ENCODE measurements at regions not wholly inside any gene's neighbourhood (a gene's known extent, or its start where the extent isn't known, plus 50 kb on each side); places are given as distances from the start of the nearest gene placed in this dataset.

- no peak for TF ChIP-seq CTCF (IDR thresholded peaks at IDR 0.05 in 4 of 5, conservative IDR thresholded peaks at IDR 0.05 in 1 of 5)
- no peak for TF ChIP-seq POLR2A (IDR thresholded peaks at IDR 0.05)
Observed at GRCh38 chr15:96408591-96409183, 78.2 kb downstream of the NR2F2 start.

Data from gastrocnemius medialis (tissue), 4 donors.